WTC11 (cell line): ENCODE measurements at regions not wholly inside any gene's neighbourhood (a gene's known extent, or its start where the extent isn't known, plus 50 kb on each side); places are given as distances from the start of the nearest gene placed in this dataset.

Experiments
- ATAC-seq: fragments of 200-7000 bp; cut with Tn5 transposase; 2 replicates; pipeline ENCODE4 v1.10.0; 2021; ENCODE audit warnings: mild to moderate bottlenecking, moderate library complexity
- CTCF ChIA-PET: fragments of 300-600 bp; sonication (Branson Sonifier 250); formaldehyde crosslinking; loops from one replicate; lab custom pipeline; 2021; ENCODE audit warnings: antibody characterized with exemption; lab: Charles Lee
- POLR2A ChIA-PET: fragments of 350-600 bp; sonication (Branson Sonifier 250); formaldehyde crosslinking; loops from one replicate; lab custom pipeline; 2021; ENCODE audit warnings: antibody characterized with exemption; lab: Charles Lee
- DNase-seq: peaks from one replicate; pipeline ENCODE4 v3.0.0; 2021; ENCODE audit warnings: low spot score
- H3K27ac Mint-ChIP-seq: 2 replicates; pipeline ENCODE4 v1.8.0; 2021; ENCODE audit warnings: mixed read lengths
- H3K27me3 Mint-ChIP-seq: 2 replicates; pipeline ENCODE4 v1.8.0; 2021; ENCODE audit warnings: low read depth, mild to moderate bottlenecking, moderate library complexity, mixed read lengths
- H3K36me3 Mint-ChIP-seq: 2 replicates; pipeline ENCODE4 v1.8.0; 2021; ENCODE audit warnings: mixed read lengths
- H3K4me1 Mint-ChIP-seq: 2 replicates; pipeline ENCODE4 v1.8.0; 2022; ENCODE audit warnings: mixed read lengths
- H3K4me3 Mint-ChIP-seq: 2 replicates; pipeline ENCODE4 v1.8.0; 2021; ENCODE audit warnings: mild to moderate bottlenecking, moderate library complexity, mixed read lengths
- H3K9me3 Mint-ChIP-seq: 2 replicates; pipeline ENCODE4 v1.8.0; 2021; ENCODE audit warnings: mixed read lengths
- EMX1 ChIP-seq: fragments of 250-450 bp; sonication (Bioruptor Pico); IDR thresholded peaks from 2 replicates; pipeline ENCODE4 v1.8.0; 2021; ENCODE audit warnings: mild to moderate bottlenecking
- IRF1 ChIP-seq: sonication (generic); formaldehyde crosslinking; IDR thresholded peaks from 2 replicates; pipeline ENCODE4 v1.8.0; 2023; ENCODE audit warnings: missing genetic modification reagents
- JAZF1 ChIP-seq: fragments of 250-450 bp; sonication (Bioruptor Pico); IDR thresholded peaks from 2 replicates; pipeline ENCODE4 v1.9.0; 2021; ENCODE audit warnings: moderate library complexity, mild to moderate bottlenecking, inconsistent platforms
- MAX ChIP-seq: sonication (generic); formaldehyde crosslinking; IDR thresholded peaks from 2 replicates; pipeline ENCODE4 v1.8.0; 2022; ENCODE audit warnings: mild to moderate bottlenecking, missing genetic modification reagents
- MLX ChIP-seq: sonication (generic); formaldehyde crosslinking; IDR thresholded peaks from 2 replicates; pipeline ENCODE4 v1.8.1; 2023; ENCODE audit warnings: mild to moderate bottlenecking, missing genetic modification reagents, moderate library complexity
- MYBL2 ChIP-seq: sonication (generic); formaldehyde crosslinking; IDR thresholded peaks from 2 replicates; pipeline ENCODE4 v1.8.1; 2023; ENCODE audit warnings: mild to moderate bottlenecking, moderate library complexity, missing genetic modification reagents
- NFATC4 ChIP-seq: fragments of 250-450 bp; sonication (Bioruptor Pico); IDR thresholded peaks from 2 replicates; pipeline ENCODE4 v1.9.0; 2021; ENCODE audit warnings: mild to moderate bottlenecking
- NR1H2 ChIP-seq: sonication (generic); formaldehyde crosslinking; IDR thresholded peaks from 2 replicates; pipeline ENCODE4 v1.9.0; 2021; ENCODE audit warnings: mild to moderate bottlenecking, moderate library complexity, missing genetic modification reagents
- NR3C1 ChIP-seq: sonication (generic); formaldehyde crosslinking; conservative IDR thresholded peaks from 2 replicates; pipeline ENCODE4 v1.8.1; 2023; ENCODE audit warnings: low read depth, mild to moderate bottlenecking, missing genetic modification reagents
- PRDM15 ChIP-seq: sonication (generic); formaldehyde crosslinking; IDR thresholded peaks from 2 replicates; pipeline ENCODE4 v1.8.0; 2022; ENCODE audit warnings: missing genetic modification reagents
- RELA ChIP-seq: sonication (generic); formaldehyde crosslinking; IDR thresholded peaks from 2 replicates; pipeline ENCODE4 v1.8.1; 2022; ENCODE audit warnings: missing genetic modification reagents, mild to moderate bottlenecking, borderline replicate concordance
- TP53 ChIP-seq: sonication (generic); formaldehyde crosslinking; IDR thresholded peaks from 2 replicates; pipeline ENCODE4 v1.8.1; 2023; ENCODE audit warnings: mild to moderate bottlenecking, missing genetic modification reagents
- ZNF317 ChIP-seq: sonication (generic); formaldehyde crosslinking; IDR thresholded peaks from 2 replicates; pipeline ENCODE4 v1.8.1; 2023; ENCODE audit warnings: low read depth, mild to moderate bottlenecking, moderate library complexity, missing genetic modification reagents, borderline replicate concordance
- ZNF423 ChIP-seq: fragments of 250-450 bp; sonication (Bioruptor Pico); IDR thresholded peaks from 2 replicates; pipeline ENCODE4 v2.1.2; 2022; ENCODE audit warnings: mild to moderate bottlenecking, moderate library complexity
- TF ChIP-seq, protein P1 (sequence below): sonication (generic); formaldehyde crosslinking; IDR thresholded peaks from 2 replicates; pipeline ENCODE4 v1.8.1; 2023; ENCODE audit warnings: mild to moderate bottlenecking, moderate library complexity, missing genetic modification reagents
- TF ChIP-seq, protein P2 (sequence below): sonication (generic); formaldehyde crosslinking; IDR thresholded peaks from 2 replicates; pipeline ENCODE4 v1.8.0; 2022; ENCODE audit warnings: mild to moderate bottlenecking, missing genetic modification reagents
- TF ChIP-seq, protein P3 (sequence below): fragments of 250-450 bp; sonication (Bioruptor Pico); IDR thresholded peaks from 2 replicates; pipeline ENCODE4 v1.9.0; 2021; ENCODE audit warnings: mild to moderate bottlenecking, borderline replicate concordance
- TF ChIP-seq, protein P4 (sequence below): sonication (generic); formaldehyde crosslinking; IDR thresholded peaks from 2 replicates; pipeline ENCODE4 v1.8.1; 2022; ENCODE audit warnings: low read depth, mild to moderate bottlenecking, moderate library complexity, missing genetic modification reagents, borderline replicate concordance
- TF ChIP-seq, protein P5 (sequence below): sonication (generic); formaldehyde crosslinking; IDR thresholded peaks from 2 replicates; pipeline ENCODE4 v1.8.1; 2022; ENCODE audit warnings: mild to moderate bottlenecking, moderate library complexity, missing genetic modification reagents

- Mint-ChIP-seq H3K4me3 (no peak overlapping the region), H3K4me1 (no peaks in the 10 kb centered on the region), H3K27me3 (no peaks in the 10 kb centered on the region), H3K36me3 (no peaks in the 10 kb centered on the region), H3K9me3 (no peaks in the 10 kb centered on the region), H3K27ac (no peak overlapping the region)
- DNase-seq (no peak), ATAC-seq (no peak)
- POLR2A ChIA-PET, result no interaction called here
- CTCF ChIA-PET, result no interaction called here
- no peak for TF ChIP-seq PRDM15 (CRISPR knock-in tag)
- no peak for TF ChIP-seq ZNF423
- no peak for TF ChIP-seq NR3C1 (CRISPR knock-in tag)
- TF ChIP-seq NR1H2 (CRISPR knock-in tag), result no peak
- TF ChIP-seq, protein P1, sequence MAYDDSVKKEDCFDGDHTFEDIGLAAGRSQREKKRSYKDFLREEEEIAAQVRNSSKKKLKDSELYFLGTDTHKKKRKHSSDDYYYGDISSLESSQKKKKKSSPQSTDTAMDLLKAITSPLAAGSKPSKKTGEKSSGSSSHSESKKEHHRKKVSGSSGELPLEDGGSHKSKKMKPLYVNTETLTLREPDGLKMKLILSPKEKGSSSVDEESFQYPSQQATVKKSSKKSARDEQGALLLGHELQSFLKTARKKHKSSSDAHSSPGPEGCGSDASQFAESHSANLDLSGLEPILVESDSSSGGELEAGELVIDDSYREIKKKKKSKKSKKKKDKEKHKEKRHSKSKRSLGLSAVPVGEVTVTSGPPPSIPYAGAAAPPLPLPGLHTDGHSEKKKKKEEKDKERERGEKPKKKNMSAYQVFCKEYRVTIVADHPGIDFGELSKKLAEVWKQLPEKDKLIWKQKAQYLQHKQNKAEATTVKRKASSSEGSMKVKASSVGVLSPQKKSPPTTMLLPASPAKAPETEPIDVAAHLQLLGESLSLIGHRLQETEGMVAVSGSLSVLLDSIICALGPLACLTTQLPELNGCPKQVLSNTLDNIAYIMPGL, result no peak
- no peak for TF ChIP-seq JAZF1 (CRISPR knock-in tag)
- TF ChIP-seq MLX (CRISPR knock-in tag), result no peak
- TF ChIP-seq, protein P2, sequence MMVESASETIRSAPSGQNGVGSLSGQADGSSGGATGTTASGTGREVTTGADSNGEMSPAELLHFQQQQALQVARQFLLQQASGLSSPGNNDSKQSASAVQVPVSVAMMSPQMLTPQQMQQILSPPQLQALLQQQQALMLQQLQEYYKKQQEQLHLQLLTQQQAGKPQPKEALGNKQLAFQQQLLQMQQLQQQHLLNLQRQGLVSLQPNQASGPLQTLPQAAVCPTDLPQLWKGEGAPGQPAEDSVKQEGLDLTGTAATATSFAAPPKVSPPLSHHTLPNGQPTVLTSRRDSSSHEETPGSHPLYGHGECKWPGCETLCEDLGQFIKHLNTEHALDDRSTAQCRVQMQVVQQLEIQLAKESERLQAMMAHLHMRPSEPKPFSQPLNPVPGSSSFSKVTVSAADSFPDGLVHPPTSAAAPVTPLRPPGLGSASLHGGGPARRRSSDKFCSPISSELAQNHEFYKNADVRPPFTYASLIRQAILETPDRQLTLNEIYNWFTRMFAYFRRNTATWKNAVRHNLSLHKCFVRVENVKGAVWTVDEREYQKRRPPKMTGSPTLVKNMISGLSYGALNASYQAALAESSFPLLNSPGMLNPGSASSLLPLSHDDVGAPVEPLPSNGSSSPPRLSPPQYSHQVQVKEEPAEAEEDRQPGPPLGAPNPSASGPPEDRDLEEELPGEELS (CRISPR knock-in tag), result no peak
- no peak for TF ChIP-seq EMX1 (CRISPR knock-in tag)
- no peak for TF ChIP-seq MYBL2
- TF ChIP-seq, protein P3, sequence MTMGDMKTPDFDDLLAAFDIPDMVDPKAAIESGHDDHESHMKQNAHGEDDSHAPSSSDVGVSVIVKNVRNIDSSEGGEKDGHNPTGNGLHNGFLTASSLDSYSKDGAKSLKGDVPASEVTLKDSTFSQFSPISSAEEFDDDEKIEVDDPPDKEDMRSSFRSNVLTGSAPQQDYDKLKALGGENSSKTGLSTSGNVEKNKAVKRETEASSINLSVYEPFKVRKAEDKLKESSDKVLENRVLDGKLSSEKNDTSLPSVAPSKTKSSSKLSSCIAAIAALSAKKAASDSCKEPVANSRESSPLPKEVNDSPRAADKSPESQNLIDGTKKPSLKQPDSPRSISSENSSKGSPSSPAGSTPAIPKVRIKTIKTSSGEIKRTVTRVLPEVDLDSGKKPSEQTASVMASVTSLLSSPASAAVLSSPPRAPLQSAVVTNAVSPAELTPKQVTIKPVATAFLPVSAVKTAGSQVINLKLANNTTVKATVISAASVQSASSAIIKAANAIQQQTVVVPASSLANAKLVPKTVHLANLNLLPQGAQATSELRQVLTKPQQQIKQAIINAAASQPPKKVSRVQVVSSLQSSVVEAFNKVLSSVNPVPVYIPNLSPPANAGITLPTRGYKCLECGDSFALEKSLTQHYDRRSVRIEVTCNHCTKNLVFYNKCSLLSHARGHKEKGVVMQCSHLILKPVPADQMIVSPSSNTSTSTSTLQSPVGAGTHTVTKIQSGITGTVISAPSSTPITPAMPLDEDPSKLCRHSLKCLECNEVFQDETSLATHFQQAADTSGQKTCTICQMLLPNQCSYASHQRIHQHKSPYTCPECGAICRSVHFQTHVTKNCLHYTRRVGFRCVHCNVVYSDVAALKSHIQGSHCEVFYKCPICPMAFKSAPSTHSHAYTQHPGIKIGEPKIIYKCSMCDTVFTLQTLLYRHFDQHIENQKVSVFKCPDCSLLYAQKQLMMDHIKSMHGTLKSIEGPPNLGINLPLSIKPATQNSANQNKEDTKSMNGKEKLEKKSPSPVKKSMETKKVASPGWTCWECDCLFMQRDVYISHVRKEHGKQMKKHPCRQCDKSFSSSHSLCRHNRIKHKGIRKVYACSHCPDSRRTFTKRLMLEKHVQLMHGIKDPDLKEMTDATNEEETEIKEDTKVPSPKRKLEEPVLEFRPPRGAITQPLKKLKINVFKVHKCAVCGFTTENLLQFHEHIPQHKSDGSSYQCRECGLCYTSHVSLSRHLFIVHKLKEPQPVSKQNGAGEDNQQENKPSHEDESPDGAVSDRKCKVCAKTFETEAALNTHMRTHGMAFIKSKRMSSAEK (CRISPR knock-in tag), result no peak
- TF ChIP-seq, protein P4, sequence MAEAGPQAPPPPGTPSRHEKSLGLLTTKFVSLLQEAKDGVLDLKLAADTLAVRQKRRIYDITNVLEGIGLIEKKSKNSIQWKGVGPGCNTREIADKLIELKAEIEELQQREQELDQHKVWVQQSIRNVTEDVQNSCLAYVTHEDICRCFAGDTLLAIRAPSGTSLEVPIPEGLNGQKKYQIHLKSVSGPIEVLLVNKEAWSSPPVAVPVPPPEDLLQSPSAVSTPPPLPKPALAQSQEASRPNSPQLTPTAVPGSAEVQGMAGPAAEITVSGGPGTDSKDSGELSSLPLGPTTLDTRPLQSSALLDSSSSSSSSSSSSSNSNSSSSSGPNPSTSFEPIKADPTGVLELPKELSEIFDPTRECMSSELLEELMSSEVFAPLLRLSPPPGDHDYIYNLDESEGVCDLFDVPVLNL (CRISPR knock-in tag), result no peak
- TF ChIP-seq MAX (CRISPR knock-in tag), result no peak
- no peak for TF ChIP-seq IRF1
- no peak for TF ChIP-seq RELA (CRISPR knock-in tag)
- no peak for TF ChIP-seq ZNF317
- no peak for TF ChIP-seq NFATC4 (CRISPR knock-in tag)
- TF ChIP-seq, protein P5, sequence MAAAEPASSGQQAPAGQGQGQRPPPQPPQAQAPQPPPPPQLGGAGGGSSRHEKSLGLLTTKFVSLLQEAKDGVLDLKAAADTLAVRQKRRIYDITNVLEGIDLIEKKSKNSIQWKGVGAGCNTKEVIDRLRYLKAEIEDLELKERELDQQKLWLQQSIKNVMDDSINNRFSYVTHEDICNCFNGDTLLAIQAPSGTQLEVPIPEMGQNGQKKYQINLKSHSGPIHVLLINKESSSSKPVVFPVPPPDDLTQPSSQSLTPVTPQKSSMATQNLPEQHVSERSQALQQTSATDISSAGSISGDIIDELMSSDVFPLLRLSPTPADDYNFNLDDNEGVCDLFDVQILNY, result no peak
- TF ChIP-seq TP53 (CRISPR knock-in tag), result no peak
Measured at GRCh38 chr9:87243602-87244001, 254.1 kb upstream of the DAPK1 start.
